Right atrium auricular region (tissue), 2 donors: ENCODE measurements at regions not wholly inside any gene's neighbourhood (a gene's known extent, or its start where the extent isn't known, plus 50 kb on each side); places are given as distances from the start of the nearest gene placed in this dataset.

Source experiments
- DNase-seq: peaks from one replicate; pipeline ENCODE4 v3.0.0-alpha.2; 2019; ENCODE audit warnings: low spot score
- H3K27ac ChIP-seq, 2 donors: fragments of 200-600 bp; sonication (generic); 1 replicate in 1 of 2; 2 replicates in 1 of 2; pipeline ENCODE4 v1.5.1; 2016 to 2019
- H3K27me3 ChIP-seq, 2 donors: fragments of 200-600 bp; sonication (generic); one replicate each; pipeline versions ENCODE4 v1.5.1 to v1.6.0; 2017 to 2019
- H3K36me3 ChIP-seq: fragments of 200-600 bp; sonication (generic); one replicate; pipeline ENCODE4 v1.5.1; 2016
- H3K4me1 ChIP-seq, 2 donors: fragments of 200-600 bp; sonication (generic); one replicate each; pipeline versions ENCODE4 v1.5.1 to v1.6.0; 2017 to 2019
- H3K4me3 ChIP-seq, 2 donors: fragments of 200-600 bp; sonication (generic); 1 replicate in 1 of 2; 2 replicates in 1 of 2; pipeline ENCODE4 v1.5.1; 2017 to 2019; ENCODE audit warnings: mild to moderate bottlenecking in 1 of 2, moderate library complexity in 1 of 2
- H3K9me3 ChIP-seq, 2 donors: fragments of 200-600 bp; sonication (generic); one replicate each; pipeline ENCODE4 v1.5.1; 2019
- TF ChIP-seq, protein P1 (sequence below), 2 donors: fragments of 200-600 bp; sonication (generic); IDR thresholded peaks; one replicate each; pipeline ENCODE4 v1.5.1; 2019; ENCODE audit warnings: antibody characterized with exemption in 2 of 2

DNA sequence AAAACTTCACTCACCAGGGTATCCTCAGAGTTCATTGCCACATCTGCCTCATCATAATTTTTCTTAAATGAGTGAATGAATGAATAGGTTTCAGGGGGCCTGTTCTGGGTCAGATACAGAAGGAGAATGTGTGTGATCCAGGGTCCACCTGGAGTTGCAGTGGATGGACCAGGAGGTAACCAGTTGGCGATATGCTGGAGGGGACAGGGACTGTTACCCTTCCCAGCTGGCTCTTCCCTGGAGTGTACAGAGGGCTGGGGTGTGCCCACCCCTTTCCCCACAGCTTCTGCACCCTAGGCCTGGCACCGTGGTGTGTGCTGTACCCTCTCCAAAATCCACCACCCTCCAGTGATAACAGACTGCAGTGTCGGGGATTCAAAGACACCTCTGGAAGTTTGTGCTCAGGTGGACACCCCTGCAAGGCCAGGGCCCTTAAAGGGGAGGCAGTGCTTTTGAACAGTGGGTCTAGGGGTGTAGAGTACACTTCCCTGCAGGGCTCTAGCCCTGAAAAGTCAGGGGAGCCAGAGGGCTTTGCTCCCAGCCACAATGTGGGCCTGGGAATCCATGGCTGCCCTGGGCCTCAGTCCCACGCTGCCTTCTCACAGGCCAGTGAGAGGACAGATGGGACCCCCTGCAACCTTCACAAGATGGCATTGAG lies 134.4 kb upstream of the UNC5B start:
- Histone ChIP-seq H3K36me3 (no peaks in the 10 kb centered on the region), H3K27me3 (no peaks in the 10 kb centered on the region), H3K9me3 (no peaks in the 10 kb centered on the region), H3K4me3 (no peak overlapping the region), H3K4me1 (peaks cover 0 to 21% of the 10 kb centered on the region in 2 donors), H3K27ac (no peak overlapping the region)
- TF ChIP-seq, protein P1, sequence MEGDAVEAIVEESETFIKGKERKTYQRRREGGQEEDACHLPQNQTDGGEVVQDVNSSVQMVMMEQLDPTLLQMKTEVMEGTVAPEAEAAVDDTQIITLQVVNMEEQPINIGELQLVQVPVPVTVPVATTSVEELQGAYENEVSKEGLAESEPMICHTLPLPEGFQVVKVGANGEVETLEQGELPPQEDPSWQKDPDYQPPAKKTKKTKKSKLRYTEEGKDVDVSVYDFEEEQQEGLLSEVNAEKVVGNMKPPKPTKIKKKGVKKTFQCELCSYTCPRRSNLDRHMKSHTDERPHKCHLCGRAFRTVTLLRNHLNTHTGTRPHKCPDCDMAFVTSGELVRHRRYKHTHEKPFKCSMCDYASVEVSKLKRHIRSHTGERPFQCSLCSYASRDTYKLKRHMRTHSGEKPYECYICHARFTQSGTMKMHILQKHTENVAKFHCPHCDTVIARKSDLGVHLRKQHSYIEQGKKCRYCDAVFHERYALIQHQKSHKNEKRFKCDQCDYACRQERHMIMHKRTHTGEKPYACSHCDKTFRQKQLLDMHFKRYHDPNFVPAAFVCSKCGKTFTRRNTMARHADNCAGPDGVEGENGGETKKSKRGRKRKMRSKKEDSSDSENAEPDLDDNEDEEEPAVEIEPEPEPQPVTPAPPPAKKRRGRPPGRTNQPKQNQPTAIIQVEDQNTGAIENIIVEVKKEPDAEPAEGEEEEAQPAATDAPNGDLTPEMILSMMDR (IDR thresholded peaks at IDR 0.05), result no peak
- DNase-seq, result peak; percentile 32

DNA sequence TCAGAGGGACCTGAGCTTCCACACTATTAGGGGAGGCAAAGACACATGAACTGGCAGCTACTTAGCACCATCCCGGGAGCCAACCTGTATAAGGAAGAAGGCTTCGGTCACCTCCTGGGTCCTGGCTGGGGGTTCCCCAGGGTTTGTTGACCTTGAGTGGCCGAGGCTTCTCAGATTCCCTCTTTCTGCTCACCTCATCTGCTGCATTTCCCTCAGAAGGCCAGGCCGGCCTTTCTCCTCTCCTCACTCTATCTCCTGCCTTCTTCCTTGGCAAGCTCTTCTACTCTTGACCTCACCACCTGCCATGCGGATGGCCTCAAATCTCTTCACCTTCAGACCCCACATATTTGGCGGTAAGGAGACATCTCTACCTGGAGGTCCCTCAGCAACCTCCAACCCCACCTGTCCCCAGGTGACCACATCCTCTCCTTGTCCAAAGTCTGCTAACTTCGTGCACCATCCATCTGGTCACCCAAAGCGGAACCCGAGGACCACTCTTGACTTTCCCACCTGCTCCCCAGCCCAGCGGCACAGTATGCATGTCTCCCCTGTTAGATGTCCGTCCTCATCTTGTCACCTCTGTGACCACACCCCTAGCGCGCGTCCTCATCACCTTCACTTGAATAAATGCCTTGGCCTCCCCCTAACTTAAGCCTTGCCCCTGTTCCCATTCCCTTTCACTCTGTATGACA lies 133.8 kb upstream of the UNC5B start:
- H3K4me1 ChIP-seq, result peaks cover 0 to 21% of the 10 kb centered on the region in 2 donors
- TF ChIP-seq, protein P1 (IDR thresholded peaks at IDR 0.05), result no peak
- no peaks in the 10 kb centered on the region for H3K27me3 ChIP-seq
- no peaks in the 10 kb centered on the region for H3K9me3 ChIP-seq
- H3K4me3 ChIP-seq, result no peak overlapping the region
- H3K27ac ChIP-seq, result no peak overlapping the region
- peak; percentile 36 for DNase-seq
- no peaks in the 10 kb centered on the region for H3K36me3 ChIP-seq

DNA sequence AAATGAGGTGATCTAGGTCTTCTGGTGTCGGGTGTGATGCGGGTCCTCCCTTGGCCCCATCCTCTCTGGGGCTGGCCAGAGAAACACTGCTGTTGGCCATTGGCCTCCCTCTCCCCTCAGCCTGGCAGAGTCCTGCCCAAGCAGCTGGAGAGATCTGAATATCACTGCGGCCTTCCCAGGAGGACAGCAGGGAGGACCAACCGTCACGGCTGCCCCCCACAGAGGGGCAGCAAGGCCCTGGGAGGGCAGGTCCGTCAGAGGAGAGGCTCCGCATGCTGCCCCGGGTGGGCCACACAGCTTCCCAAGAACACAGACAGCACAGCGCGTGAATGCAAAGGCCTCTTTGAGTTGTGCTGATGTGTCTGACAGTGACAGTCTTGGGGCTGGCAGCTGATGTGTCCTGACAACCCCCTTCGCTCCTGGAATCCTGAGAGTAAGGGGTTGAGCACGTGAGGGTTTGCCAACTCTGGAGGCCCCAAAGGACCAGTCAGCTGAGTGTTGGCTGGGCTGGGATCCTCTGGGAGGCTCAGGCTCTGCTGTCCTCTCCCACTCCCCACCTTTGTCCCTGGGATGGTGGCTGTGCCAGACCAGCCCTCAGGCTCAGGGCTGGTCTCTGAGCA lies 132.5 kb upstream of the UNC5B start:
- peaks cover 0 to 21% of the 10 kb centered on the region in 2 donors for H3K4me1 ChIP-seq
- peak; percentile 50 for DNase-seq
- TF ChIP-seq, protein P1 (IDR thresholded peaks at IDR 0.05), result no peak
- H3K27me3 ChIP-seq, result no peaks in the 10 kb centered on the region
- H3K4me3 ChIP-seq, result no peak overlapping the region
- H3K9me3 ChIP-seq, result no peaks in the 10 kb centered on the region
- H3K27ac ChIP-seq, result no peak overlapping the region
- H3K36me3 ChIP-seq, result no peaks in the 10 kb centered on the region

DNA sequence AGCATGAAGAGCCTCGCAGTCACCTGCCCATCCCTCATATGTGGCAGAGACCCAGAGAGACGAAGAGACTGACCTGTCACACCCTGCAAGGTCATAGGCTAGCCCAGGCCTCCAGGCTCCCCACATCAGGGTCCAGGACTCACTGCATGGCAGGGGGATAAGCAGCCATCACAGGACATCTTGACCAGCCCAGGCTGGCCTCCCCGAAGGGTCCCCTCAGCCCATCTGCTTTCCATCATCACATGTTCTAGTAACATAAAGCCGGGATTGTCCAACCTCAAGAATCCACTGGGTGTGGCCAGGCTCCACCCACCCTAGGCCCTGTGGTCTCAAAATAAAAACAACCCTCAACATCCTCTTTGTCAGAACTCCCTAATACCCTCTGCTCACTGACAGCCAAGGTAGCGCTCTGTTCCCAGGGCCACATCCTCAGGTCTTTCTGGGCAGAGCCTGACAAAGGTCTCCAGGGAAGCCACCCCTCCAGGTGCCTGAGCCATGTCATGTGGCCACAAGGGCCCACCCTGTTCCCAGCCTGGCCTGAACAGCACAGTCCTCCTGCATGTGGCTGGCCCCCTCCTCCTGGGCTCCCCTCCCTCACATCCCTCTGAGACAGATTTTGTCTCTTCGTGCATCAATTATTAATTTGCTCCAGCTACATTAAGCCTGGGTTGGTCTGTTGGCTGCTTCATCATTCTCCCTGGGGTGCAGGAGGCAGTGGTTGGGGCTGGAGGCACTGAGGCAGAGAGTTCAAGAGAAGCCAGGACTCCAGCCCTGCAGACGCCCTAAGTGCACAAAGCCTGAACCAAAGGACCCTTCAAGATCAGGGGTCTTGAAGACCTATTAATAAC lies 131.8 kb upstream of the UNC5B start:
- Histone ChIP-seq H3K9me3 (no peaks in the 10 kb centered on the region), H3K4me1 (peaks cover 0 to 15% of the 10 kb centered on the region in 2 donors), H3K4me3 (no peak overlapping the region), H3K27ac (no peak overlapping the region), H3K27me3 (no peaks in the 10 kb centered on the region), H3K36me3 (no peaks in the 10 kb centered on the region)
- TF ChIP-seq, protein P1 (IDR thresholded peaks at IDR 0.05), result no peak
- DNase-seq, result peak; percentile 53

DNA sequence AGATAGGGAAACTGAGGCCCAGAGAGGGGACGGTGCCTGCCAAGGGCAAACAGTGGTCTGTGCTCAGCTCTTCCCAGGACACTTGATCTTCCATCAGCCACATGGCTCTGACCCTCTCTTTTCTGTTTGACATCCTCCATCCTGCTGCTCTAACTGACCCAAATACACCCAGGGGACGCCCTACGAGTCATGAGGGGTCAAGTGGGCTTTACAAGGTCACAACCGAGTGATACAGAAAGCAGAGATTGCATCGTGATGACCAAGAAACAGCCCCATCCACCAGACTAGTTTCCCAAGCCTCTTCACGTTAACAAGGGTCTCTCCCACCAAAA lies 131.2 kb upstream of the UNC5B start:
- peak; percentile 32 for DNase-seq
- TF ChIP-seq, protein P1 (IDR thresholded peaks at IDR 0.05), result no peak
- Histone ChIP-seq H3K4me1 (peaks cover 0 to 12% of the 10 kb centered on the region in 2 donors), H3K4me3 (no peak overlapping the region), H3K27me3 (no peaks in the 10 kb centered on the region), H3K27ac (no peak overlapping the region), H3K36me3 (no peaks in the 10 kb centered on the region), H3K9me3 (no peaks in the 10 kb centered on the region)
